SU-DHL-6 (cell line): ENCODE measurements at regions not wholly inside any gene's neighbourhood (a gene's known extent, or its start where the extent isn't known, plus 50 kb on each side); places are given as distances from the start of the nearest gene placed in this dataset.

Experiments used
- CTCF ChIP-seq: fragments of 200-600 bp; sonication (generic); IDR thresholded peaks from one replicate; pipeline ENCODE4 v1.5.1; 2017; ENCODE audit warnings: antibody characterized with exemption, mild to moderate bottlenecking, low read length, moderate library complexity; ENCODE audit not compliant: insufficient read depth, poor library complexity, severe bottlenecking
- EZH2phosphoT487 ChIP-seq: fragments of 200-600 bp; sonication (generic), shearing (Covaris generic); conservative IDR thresholded peaks from 2 replicates; pipeline ENCODE4 v1.6.1; 2018; ENCODE audit warnings: mild to moderate bottlenecking, antibody characterized with exemption, low read length, moderate library complexity, mixed read lengths

GRCh38 chr10:6894405-6894804, 314.3 kb upstream of the PRKCQ start:
- TF ChIP-seq CTCF: no peak
- TF ChIP-seq EZH2phosphoT487: no peak
